ENCODE measurements at regions not wholly inside any gene's neighbourhood (a gene's known extent, or its start where the extent isn't known, plus 50 kb on each side); places are given as distances from the start of the nearest gene placed in this dataset.

GRCh38 chr5:3317051-3317795, 278.4 kb upstream of the IRX1 start:
- no peak overlapping the region for H3K27ac ChIP-seq
- intact Hi-C loops (cut with DNase I), result no loop called here
- H3K36me3 ChIP-seq, result no peaks in the 10 kb centered on the region
- DNase-seq (ENCODE audit: low spot score in 2 of 2), result no peak
- H3K4me1 ChIP-seq, result no peaks in the 10 kb centered on the region
- TF ChIP-seq CTCF (IDR thresholded peaks at IDR 0.05), result no peak
- no peaks in the 10 kb centered on the region for H3K27me3 ChIP-seq
- no peaks in the 10 kb centered on the region for H3K9me3 ChIP-seq
- H3K4me3 ChIP-seq, result no peak overlapping the region

GRCh38 chr5:3313569-3313968, 282.1 kb upstream of the IRX1 start:
- no peak overlapping the region for H3K27ac ChIP-seq
- H3K27me3 ChIP-seq, result no peaks in the 10 kb centered on the region
- H3K36me3 ChIP-seq, result no peaks in the 10 kb centered on the region
- TF ChIP-seq CTCF (IDR thresholded peaks at IDR 0.05), result no peak
- H3K4me1 ChIP-seq, result no peaks in the 10 kb centered on the region
- H3K4me3 ChIP-seq, result no peak overlapping the region
- no peaks in the 10 kb centered on the region for H3K9me3 ChIP-seq
- intact Hi-C loops (cut with DNase I), result no loop called here
- DNase-seq (ENCODE audit: low spot score in 2 of 2), result no peak

- no peak overlapping the region for H3K4me3 ChIP-seq
- no peak for DNase-seq (ENCODE audit: low spot score in 2 of 2)
- no peak overlapping the region for H3K27ac ChIP-seq
- no peaks in the 10 kb centered on the region for H3K4me1 ChIP-seq
- no peaks in the 10 kb centered on the region for H3K27me3 ChIP-seq
- H3K9me3 ChIP-seq, result no peaks in the 10 kb centered on the region
- H3K36me3 ChIP-seq, result no peaks in the 10 kb centered on the region
- TF ChIP-seq CTCF (IDR thresholded peaks at IDR 0.05), result no peak
- intact Hi-C loops (cut with DNase I), result no loop called here
Measured at GRCh38 chr5:3312299-3312698, 283.3 kb upstream of the IRX1 start.

GRCh38 chr5:3311433-3311832, 284.2 kb upstream of the IRX1 start:
- H3K27ac ChIP-seq, result no peak overlapping the region
- intact Hi-C loops (cut with DNase I), result no loop called here
- no peaks in the 10 kb centered on the region for H3K4me1 ChIP-seq
- H3K4me3 ChIP-seq, result no peak overlapping the region
- H3K36me3 ChIP-seq, result no peaks in the 10 kb centered on the region
- no peaks in the 10 kb centered on the region for H3K27me3 ChIP-seq
- no peak for DNase-seq (ENCODE audit: low spot score in 2 of 2)
- no peaks in the 10 kb centered on the region for H3K9me3 ChIP-seq
- TF ChIP-seq CTCF (IDR thresholded peaks at IDR 0.05), result no peak

GRCh38 chr5:3310541-3311261, 284.9 kb upstream of the IRX1 start:
- TF ChIP-seq CTCF (IDR thresholded peaks at IDR 0.05), result no peak
- H3K27me3 ChIP-seq, result no peaks in the 10 kb centered on the region
- H3K9me3 ChIP-seq, result no peaks in the 10 kb centered on the region
- no peak for DNase-seq (ENCODE audit: low spot score in 2 of 2)
- H3K4me3 ChIP-seq, result no peak overlapping the region
- no peaks in the 10 kb centered on the region for H3K4me1 ChIP-seq
- H3K36me3 ChIP-seq, result no peaks in the 10 kb centered on the region
- intact Hi-C loops (cut with DNase I), result no loop called here
- no peak overlapping the region for H3K27ac ChIP-seq

All from ascending aorta (tissue), 2 donors.